Omental fat pad (tissue), 3 donors: ENCODE measurements at regions not wholly inside any gene's neighbourhood (a gene's known extent, or its start where the extent isn't known, plus 50 kb on each side); places are given as distances from the start of the nearest gene placed in this dataset.

ENCODE experiments used
- ATAC-seq: fragments of 150-250 bp; one replicate; pipeline ENCODE4 v1.9.1; 2016; ENCODE audit warnings: mild to moderate bottlenecking, moderate library complexity; ENCODE audit not compliant: low FRiP score
- DNase-seq: peaks from one replicate; pipeline ENCODE4 v3.0.0-alpha.2; 2019; ENCODE audit warnings: low spot score
- TF ChIP-seq, protein P1 (sequence below), 3 donors: fragments of 450-650 bp; IDR thresholded peaks; one replicate each; pipeline ENCODE4 v1.5.1; 2016 to 2017; ENCODE audit warnings: antibody characterized with exemption in 3 of 3, mild to moderate bottlenecking in 3 of 3, moderate library complexity in 2 of 3

DNA sequence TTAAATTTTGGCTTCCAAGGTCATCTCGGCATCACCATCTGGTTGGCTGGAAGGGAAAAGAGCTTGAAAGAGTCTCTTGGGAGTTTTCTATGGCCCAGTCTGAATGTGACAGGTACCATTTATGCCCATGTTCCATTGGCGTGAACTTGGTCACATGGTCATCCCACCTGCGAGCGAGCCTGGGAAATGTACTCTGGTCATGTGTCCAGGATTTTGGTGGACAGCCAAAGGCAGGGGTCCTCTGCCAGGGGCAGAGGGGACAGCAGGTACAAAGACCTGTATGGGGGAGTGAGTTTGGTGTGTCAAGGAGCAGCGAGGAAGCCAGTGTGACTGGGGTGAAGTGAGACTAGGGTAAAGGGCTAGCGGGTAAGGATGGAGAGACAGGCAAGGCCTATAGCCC is 112.6 kb downstream of the CDC5L start:
- DNase-seq, result no peak
- TF ChIP-seq, protein P1, sequence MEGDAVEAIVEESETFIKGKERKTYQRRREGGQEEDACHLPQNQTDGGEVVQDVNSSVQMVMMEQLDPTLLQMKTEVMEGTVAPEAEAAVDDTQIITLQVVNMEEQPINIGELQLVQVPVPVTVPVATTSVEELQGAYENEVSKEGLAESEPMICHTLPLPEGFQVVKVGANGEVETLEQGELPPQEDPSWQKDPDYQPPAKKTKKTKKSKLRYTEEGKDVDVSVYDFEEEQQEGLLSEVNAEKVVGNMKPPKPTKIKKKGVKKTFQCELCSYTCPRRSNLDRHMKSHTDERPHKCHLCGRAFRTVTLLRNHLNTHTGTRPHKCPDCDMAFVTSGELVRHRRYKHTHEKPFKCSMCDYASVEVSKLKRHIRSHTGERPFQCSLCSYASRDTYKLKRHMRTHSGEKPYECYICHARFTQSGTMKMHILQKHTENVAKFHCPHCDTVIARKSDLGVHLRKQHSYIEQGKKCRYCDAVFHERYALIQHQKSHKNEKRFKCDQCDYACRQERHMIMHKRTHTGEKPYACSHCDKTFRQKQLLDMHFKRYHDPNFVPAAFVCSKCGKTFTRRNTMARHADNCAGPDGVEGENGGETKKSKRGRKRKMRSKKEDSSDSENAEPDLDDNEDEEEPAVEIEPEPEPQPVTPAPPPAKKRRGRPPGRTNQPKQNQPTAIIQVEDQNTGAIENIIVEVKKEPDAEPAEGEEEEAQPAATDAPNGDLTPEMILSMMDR (IDR thresholded peaks at IDR 0.05), result no peak
- ATAC-seq, result no peak

DNA sequence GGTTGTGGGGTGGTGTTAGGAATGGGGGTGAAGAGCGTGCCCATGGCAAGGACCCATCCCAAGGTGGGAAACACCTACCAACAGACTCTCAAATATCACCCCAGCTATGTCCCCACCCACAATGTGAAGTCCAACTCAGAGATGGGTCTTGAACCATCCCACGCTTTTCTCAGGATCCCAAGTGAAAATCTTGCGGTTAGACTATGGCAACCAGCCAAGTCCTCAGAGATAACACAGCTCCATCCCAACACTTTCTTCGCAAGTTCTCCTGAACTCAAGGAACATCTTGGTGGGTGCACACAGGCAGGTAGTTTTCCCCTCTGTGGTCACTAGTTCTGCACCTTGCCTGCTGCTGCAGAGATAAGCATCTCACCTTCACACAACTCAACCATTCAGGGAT is 116.0 kb downstream of the CDC5L start:
- TF ChIP-seq, protein P1 (IDR thresholded peaks at IDR 0.05), result no peak
- ATAC-seq (no peak), DNase-seq (no peak)

DNA sequence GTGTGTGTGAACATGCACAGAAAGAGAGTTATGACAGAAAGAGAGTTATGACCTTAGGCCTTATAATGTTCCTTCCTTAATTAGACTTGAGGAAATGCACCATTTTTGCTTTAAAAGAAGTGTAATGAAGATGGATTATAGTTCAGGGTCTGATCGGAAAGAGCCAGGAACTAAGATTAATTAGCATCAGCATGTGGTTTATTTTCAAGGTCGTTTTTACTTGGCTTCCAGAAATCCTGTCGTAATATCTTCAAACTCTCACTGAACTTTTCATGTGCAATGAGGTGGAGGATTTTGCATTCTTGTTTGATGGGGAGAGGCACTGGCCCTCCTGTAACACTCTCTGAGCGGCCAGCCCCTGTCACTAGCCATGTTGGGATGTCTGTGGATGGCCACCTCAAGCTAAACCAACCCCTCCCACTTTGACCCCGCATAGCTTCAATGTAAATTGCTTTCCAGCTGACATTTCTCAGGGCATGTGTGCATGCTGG is 116.8 kb downstream of the CDC5L start:
- peak; percentile 63 for ATAC-seq
- TF ChIP-seq, protein P1 (IDR thresholded peaks at IDR 0.05), result no peak
- DNase-seq, result no peak

DNA sequence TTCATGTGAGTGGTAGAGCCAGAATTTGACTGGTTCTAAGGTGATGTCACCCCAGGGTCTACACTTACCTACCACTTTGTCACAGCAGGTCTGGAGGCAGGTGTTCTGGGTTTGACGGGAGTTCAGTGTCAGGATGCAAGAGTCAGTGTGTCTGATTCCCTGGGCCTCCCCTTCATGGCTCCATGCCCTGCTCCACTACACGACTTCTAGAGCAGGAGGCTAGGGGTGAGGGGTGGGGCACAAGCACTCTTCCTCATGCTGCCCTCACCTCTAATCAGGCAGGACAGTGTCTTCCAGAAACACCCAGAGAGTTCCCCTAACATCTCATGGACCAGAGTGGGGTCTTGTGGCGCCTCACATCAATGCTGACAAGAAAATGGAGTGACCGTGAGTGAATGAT is 118.2 kb downstream of the CDC5L start:
- no peak for ATAC-seq
- TF ChIP-seq, protein P1 (IDR thresholded peaks at IDR 0.05), result no peak
- DNase-seq, result no peak

DNA sequence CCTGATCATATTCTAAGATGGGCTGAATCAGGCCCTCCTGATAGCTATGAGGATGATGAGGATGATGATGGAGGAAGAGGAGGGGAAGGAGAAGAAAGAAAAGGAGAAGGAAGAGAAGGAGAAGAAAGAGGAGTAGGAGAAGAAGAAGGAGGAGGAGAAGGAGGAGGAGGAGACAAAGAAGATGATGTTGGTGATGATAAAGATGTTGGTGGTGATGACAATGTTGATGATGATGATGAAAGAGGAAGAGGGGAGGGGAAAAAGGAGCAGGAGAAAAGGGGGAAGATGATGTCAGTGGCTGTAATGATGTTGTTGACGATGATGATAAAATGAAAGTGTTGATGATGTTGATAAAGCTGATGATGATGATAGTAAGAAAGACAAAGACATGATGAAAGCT is 119.5 kb downstream of the CDC5L start:
- TF ChIP-seq, protein P1 (IDR thresholded peaks at IDR 0.05), result no peak
- ATAC-seq, result no peak
- no peak for DNase-seq

DNA sequence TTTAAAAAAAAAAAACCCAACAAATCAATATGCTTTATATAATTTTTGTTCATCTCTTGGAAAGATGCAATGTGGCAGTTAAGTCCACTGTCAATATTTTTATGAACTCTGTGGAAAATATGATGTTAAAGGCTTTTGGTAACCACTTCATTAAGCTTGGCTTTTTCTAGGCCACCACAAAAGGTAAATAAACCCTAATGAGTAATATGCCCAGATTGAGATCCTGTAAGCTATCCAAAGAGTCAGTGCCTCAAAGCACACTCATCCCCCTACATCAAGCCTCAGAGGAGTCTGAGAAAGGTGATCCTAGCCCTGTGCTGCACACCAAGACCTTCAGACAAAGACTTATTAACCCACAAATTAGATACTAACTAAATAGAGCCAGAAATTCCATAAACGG is 121.1 kb downstream of the CDC5L start:
- DNase-seq (no peak), ATAC-seq (no peak)
- TF ChIP-seq, protein P1 (IDR thresholded peaks at IDR 0.05), result no peak

DNA sequence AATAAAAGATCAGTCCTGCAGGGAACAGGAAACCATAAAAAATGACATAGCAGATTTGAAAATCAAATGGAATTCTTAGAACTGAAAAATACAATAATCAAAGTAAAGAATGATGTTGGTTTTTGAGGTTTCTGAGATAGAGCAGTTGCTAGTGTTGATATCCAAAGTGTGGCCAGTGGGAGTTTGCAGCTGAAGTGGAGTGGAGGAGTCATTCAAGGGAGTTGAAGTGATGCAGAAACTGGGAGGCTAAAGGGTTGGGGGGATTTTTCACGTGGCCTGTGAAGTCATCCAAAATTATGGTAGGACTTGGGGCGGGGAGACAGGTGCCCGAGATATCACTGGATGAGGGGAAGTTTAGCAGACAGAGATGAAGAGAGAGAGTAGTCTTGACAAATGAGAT is 123.6 kb downstream of the CDC5L start:
- TF ChIP-seq, protein P1 (IDR thresholded peaks at IDR 0.05), result no peak
- DNase-seq (no peak), ATAC-seq (no peak)
